Fibroblast of mammary gland (primary cell): ENCODE measurements at regions not wholly inside any gene's neighbourhood (a gene's known extent, or its start where the extent isn't known, plus 50 kb on each side); places are given as distances from the start of the nearest gene placed in this dataset.

ENCODE experiments used
- DNase-seq: peaks from one replicate; pipeline ENCODE4 v3.0.0-alpha.2; 2010; ENCODE audit warnings: low read depth
- H3K4me3 ChIP-seq: 2 replicates; pipeline ENCODE4 v1.5.1; 2011; ENCODE audit warnings: low read depth, mild to moderate bottlenecking, low read length, moderate library complexity; ENCODE audit not compliant: control insufficient read depth
- CTCF ChIP-seq: conservative IDR thresholded peaks from 2 replicates; pipeline ENCODE4 v1.5.1; 2011; ENCODE audit warnings: low read depth, low read length, inconsistent platforms; ENCODE audit not compliant: control insufficient read depth, insufficient read depth

DNA sequence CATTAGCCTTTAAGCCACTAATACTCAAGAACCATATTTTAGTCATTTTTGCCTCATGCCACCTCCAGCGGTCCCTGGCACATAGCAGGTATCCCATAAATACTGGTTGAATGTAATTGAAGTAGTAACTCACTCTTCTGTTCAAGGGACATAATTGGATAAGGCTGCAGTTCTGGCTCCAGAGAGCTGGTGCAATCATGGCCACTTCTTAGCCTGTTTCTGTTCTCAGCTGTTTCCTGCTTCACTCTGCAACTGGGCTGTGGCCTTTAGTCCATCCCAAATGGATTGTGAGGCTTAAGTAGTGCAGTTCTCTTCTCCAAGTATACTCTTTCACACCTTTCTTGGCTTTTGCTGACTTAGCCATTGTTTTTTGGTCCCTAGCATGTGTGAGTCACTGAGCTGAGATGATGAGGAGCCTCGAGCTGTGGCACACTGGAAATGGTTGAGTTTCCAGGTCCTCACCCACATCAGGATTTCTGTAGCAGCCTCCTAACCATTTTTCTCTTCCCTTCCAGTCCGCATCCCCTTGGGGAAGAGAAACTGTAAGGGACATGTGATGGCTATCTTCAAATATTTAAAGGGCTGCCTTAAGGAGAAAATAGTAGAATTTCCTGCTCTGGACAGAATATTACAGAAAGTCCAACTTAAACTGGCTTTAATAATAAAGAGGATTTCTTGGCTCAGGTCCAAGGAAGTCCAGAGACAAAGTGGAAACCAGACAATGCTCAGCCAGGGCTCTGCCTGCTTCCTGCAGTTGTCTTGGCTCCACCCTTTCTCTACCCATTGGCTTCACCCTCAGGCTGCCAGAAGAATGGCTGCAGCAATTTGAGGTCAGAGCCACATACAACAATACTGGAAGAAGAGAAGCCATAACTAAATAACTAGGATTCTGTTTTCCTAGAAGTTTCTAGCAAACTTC lies 305.4 kb upstream of the ROPN1 start:
- no peak for DNase-seq
- no peak overlapping the region for H3K4me3 ChIP-seq
- TF ChIP-seq CTCF = no peak

DNA sequence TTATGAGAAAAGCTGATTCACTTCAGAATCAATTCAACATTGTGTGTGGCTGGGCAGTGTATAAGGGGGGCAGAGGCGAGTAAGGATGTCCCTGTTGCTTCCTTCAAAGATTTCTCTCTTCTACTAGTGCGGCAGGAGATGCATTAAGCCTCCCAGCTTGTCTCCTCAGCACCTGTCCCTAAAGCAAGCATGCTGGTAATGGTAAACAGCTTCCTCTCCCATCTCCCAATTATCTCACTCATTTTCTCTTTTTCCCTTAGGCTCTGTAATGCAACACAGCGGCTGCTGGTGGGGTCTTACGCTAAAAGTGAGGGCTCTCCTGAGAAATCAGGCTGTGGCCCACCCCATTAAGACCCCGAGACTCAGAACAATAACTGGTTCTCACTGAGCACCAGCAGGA lies 306.4 kb upstream of the ROPN1 start:
- no peak overlapping the region for H3K4me3 ChIP-seq
- DNase-seq = no peak
- TF ChIP-seq CTCF = no peak

DNA sequence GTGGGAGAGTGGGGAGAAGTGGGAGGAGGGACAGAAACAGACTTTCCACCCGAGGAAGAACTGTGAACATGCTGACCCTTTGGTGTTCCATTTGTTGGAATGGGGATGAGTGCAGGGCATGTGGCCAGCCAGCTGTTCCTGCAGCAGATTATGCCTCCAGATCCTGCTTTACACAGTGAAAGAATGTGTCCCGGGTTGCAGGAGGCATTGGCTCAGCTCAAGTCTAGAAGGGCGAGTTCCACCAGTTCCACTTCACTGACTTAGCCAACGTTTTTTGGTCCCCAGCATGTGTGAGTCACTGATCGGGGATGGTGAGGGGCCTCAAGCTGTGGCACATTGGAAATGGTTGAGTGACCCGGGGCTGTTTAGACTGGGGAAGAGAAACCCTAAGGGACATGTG lies 307.0 kb upstream of the ROPN1 start:
- DNase-seq = no peak
- no peak overlapping the region for H3K4me3 ChIP-seq
- TF ChIP-seq CTCF = no peak

GRCh38 chr3:124299831-124300230 lies 307.9 kb upstream of the ROPN1 start:
- no peak overlapping the region for H3K4me3 ChIP-seq
- DNase-seq = no peak
- TF ChIP-seq CTCF = no peak

DNA sequence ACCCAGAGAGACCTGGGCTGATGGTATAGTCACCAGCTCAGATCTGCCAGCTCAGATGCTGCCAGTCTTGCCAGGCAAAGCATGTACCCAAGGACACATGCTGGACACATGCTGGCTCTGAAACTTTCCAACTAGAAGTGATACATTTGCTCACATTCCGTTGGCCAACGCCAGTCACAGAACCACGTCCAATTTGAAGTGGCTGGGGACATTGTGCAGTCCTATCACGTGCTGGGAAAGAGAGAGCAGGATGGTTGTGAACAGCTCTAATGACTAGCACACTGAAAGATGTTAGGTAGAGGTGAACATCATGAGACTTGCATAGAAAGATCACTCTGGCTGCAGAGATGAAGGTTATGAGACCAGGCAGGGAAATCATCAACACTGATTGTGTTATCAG lies 308.5 kb upstream of the ROPN1 start:
- no peak for DNase-seq
- no peak overlapping the region for H3K4me3 ChIP-seq
- TF ChIP-seq CTCF = no peak

DNA sequence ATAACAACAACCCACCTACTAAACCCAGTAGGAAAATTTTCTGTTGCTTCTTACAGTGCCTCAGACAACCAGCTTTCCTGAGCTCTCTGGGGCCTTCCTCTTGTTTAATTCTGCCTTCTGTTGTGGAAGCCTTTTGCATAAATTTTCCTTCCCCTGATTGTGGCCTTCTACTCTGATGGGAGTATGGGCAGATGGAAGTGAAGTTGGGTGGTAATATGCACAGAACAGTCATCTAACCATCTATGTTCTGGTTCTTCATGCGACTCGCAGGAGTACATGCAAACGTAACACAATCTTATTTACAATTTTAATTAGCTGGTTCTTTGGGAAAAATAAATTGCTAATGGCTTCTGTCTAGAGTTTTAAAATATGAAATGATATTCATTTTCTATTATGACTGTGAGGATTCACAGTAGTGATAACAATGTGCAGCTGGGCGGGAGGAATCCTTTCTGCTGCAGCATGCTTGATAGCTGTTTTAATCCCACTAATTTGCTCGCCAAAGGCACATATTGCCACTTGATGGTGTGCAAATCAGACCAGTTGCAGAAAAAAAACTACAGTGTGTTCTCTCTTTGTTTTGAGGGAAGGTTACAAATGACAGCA lies 311.5 kb upstream of the ROPN1 start:
- H3K4me3 ChIP-seq = no peak overlapping the region
- TF ChIP-seq CTCF = no peak

GRCh38 chr3:124306665-124307064 lies 314.7 kb upstream of the ROPN1 start:
- DNase-seq = no peak
- no peak for TF ChIP-seq CTCF
- H3K4me3 ChIP-seq = no peak overlapping the region

More for the DNA sequence above, 311.5 kb upstream of the ROPN1 start:
- no peak for DNase-seq
